IMR-90 (cell line): ENCODE measurements at regions not wholly inside any gene's neighbourhood (a gene's known extent, or its start where the extent isn't known, plus 50 kb on each side); places are given as distances from the start of the nearest gene placed in this dataset.

Experiments used
- BHLHE40 ChIP-seq: fragments of 150-350 bp; IDR thresholded peaks from 2 replicates; pipeline ENCODE4 v1.6.1; 2016; ENCODE audit warnings: mild to moderate bottlenecking, low read depth, low read length
- MAZ ChIP-seq: IDR thresholded peaks from 2 replicates; pipeline ENCODE4 v1.6.1; 2012; ENCODE audit warnings: low read depth, mild to moderate bottlenecking, low read length, improper control_type of control experiment, moderate library complexity, borderline replicate concordance
- POLR2A ChIP-seq: IDR thresholded peaks from 2 replicates; pipeline ENCODE4 v1.6.1; 2012; ENCODE audit warnings: mild to moderate bottlenecking, low read depth, low read length
- RFX5 ChIP-seq: IDR thresholded peaks from 2 replicates; pipeline ENCODE4 v1.8.0; 2012; ENCODE audit warnings: low read depth, mild to moderate bottlenecking, low read length, moderate library complexity
- TF ChIP-seq, protein P1 (sequence below): conservative IDR thresholded peaks from 2 replicates; pipeline ENCODE4 v1.5.1; 2012; ENCODE audit warnings: mild to moderate bottlenecking, low read depth, low read length, improper control_type of control experiment
- TF ChIP-seq, protein P2 (sequence below): fragments of 150-350 bp; IDR thresholded peaks from 2 replicates; pipeline ENCODE4 v1.6.1; 2017; ENCODE audit warnings: mild to moderate bottlenecking, antibody characterized with exemption, low read length, low read depth

DNA sequence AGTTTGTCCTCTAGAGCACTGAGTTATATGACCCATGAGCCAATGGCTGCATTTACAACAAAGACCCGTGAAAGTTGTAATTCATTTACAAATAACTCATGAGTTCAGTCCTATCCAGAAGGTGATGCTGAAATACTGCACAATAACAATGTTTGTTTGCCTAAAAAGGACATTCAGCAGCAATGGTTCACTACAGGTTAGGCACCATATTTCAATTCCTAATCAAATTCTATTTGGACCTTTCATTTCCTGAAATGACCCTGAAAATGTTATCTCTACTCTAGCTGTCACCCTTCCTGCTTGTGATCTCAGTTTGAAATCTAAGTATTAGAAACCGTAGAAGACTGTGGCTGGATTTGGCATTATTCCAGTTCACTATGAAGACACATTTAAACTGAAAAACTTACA, 191.2 kb upstream of the SAMSN1 start:
- TF ChIP-seq, protein P1, sequence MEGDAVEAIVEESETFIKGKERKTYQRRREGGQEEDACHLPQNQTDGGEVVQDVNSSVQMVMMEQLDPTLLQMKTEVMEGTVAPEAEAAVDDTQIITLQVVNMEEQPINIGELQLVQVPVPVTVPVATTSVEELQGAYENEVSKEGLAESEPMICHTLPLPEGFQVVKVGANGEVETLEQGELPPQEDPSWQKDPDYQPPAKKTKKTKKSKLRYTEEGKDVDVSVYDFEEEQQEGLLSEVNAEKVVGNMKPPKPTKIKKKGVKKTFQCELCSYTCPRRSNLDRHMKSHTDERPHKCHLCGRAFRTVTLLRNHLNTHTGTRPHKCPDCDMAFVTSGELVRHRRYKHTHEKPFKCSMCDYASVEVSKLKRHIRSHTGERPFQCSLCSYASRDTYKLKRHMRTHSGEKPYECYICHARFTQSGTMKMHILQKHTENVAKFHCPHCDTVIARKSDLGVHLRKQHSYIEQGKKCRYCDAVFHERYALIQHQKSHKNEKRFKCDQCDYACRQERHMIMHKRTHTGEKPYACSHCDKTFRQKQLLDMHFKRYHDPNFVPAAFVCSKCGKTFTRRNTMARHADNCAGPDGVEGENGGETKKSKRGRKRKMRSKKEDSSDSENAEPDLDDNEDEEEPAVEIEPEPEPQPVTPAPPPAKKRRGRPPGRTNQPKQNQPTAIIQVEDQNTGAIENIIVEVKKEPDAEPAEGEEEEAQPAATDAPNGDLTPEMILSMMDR, result no peak
- TF ChIP-seq, protein P2, sequence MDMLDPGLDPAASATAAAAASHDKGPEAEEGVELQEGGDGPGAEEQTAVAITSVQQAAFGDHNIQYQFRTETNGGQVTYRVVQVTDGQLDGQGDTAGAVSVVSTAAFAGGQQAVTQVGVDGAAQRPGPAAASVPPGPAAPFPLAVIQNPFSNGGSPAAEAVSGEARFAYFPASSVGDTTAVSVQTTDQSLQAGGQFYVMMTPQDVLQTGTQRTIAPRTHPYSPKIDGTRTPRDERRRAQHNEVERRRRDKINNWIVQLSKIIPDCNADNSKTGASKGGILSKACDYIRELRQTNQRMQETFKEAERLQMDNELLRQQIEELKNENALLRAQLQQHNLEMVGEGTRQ, result no peak
- TF ChIP-seq POLR2A (no peak), MAZ (no peak), BHLHE40 (no peak), RFX5 (no peak)
